ENCODE measurements at regions not wholly inside any gene's neighbourhood (a gene's known extent, or its start where the extent isn't known, plus 50 kb on each side); places are given as distances from the start of the nearest gene placed in this dataset.

DNA sequence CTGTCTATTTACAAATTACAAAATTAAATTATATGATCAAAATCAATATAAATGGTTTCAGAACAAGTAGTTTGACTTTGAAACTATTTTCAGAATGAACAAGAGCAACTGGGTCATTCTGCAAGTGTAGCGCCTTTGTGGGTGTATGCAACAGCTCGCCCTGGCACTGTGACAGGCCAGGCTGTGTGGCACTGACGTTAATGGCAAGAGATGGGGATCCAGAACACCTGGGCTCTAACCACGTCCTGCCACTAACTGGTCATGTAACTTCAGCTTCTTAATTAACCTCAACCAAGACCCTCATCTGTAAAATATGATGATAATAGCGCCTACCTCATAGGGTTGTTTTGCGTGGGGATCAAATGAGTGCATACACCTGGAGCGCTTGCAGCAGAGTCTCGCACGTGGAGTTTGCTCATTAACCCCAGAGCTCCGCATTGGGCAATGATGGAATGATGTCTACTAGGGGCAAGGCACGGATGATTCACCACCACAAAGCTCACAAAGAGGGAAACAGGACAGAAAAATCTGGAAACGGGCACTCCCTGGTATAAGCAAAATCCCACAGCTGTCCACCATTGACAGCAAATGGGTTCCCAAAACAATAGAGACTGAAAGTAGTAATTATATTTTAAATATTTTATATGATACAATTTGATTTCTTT is 639.4 kb downstream of the SEMA5A start (continued):
- TF ChIP-seq, protein P1, sequence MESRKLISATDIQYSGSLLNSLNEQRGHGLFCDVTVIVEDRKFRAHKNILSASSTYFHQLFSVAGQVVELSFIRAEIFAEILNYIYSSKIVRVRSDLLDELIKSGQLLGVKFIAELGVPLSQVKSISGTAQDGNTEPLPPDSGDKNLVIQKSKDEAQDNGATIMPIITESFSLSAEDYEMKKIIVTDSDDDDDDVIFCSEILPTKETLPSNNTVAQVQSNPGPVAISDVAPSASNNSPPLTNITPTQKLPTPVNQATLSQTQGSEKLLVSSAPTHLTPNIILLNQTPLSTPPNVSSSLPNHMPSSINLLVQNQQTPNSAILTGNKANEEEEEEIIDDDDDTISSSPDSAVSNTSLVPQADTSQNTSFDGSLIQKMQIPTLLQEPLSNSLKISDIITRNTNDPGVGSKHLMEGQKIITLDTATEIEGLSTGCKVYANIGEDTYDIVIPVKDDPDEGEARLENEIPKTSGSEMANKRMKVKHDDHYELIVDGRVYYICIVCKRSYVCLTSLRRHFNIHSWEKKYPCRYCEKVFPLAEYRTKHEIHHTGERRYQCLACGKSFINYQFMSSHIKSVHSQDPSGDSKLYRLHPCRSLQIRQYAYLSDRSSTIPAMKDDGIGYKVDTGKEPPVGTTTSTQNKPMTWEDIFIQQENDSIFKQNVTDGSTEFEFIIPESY (IDR thresholded peaks at IDR 0.05) = no peak
- TF ChIP-seq ZSCAN29 (IDR thresholded peaks at IDR 0.05) (no peak), LARP7 (IDR thresholded peaks at IDR 0.05) (no peak), NFIC (IDR thresholded peaks at IDR 0.05; ENCODE audit: low read depth, low read length) (no peak), SREBF2 (IDR thresholded peaks at IDR 0.05; ENCODE audit: low read length) (no peak), BACH1 (IDR thresholded peaks at IDR 0.05; ENCODE audit: borderline replicate concordance) (no peak), GATAD2B (conservative IDR thresholded peaks at IDR 0.05; ENCODE audit: low read depth) (no peak), KAT2A (conservative IDR thresholded peaks at IDR 0.05; ENCODE audit: control insufficient read depth, low read depth, low read length) (no peak), SMAD5 (IDR thresholded peaks at IDR 0.05; ENCODE audit: low read depth) (no peak)
- TF ChIP-seq, protein P2, sequence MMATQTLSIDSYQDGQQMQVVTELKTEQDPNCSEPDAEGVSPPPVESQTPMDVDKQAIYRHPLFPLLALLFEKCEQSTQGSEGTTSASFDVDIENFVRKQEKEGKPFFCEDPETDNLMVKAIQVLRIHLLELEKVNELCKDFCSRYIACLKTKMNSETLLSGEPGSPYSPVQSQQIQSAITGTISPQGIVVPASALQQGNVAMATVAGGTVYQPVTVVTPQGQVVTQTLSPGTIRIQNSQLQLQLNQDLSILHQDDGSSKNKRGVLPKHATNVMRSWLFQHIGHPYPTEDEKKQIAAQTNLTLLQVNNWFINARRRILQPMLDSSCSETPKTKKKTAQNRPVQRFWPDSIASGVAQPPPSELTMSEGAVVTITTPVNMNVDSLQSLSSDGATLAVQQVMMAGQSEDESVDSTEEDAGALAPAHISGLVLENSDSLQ (IDR thresholded peaks at IDR 0.05) = no peak

Measured in GM12878 (cell line).